Esophagus muscularis mucosa (tissue), 4 donors: ENCODE measurements at regions not wholly inside any gene's neighbourhood (a gene's known extent, or its start where the extent isn't known, plus 50 kb on each side); places are given as distances from the start of the nearest gene placed in this dataset.
A peak's percentile ranks its signal among the peaks of the same experiment; 100 is the strongest.

Experiments used
- DNase-seq: peaks from one replicate; pipeline ENCODE4 v3.0.0-alpha.2; 2017; ENCODE audit errors: extremely low spot score
- H3K27ac ChIP-seq, 4 donors: fragments of 200-600 bp; sonication (generic); replicated peaks in 1 of 4; 1 replicate in 3 of 4; 2 replicates in 1 of 4; pipeline ENCODE4 v1.5.1; 2016 to 2019; ENCODE audit warnings: mild to moderate bottlenecking in 1 of 4
- H3K27me3 ChIP-seq, 4 donors: fragments of 200-600 bp; sonication (generic); one replicate each; pipeline versions ENCODE4 v1.5.1 to v1.6.0; 2016 to 2019
- H3K36me3 ChIP-seq, 4 donors: fragments of 200-600 bp; sonication (generic); one replicate each; pipeline ENCODE4 v1.5.1; 2016 to 2019
- H3K4me1 ChIP-seq, 4 donors: fragments of 200-600 bp; sonication (generic); one replicate each; pipeline ENCODE4 v1.5.1; 2016 to 2019
- H3K4me3 ChIP-seq, 4 donors: fragments of 200-600 bp; sonication (generic); 1 replicate in 2 of 4; 2 replicates in 2 of 4; pipeline ENCODE4 v1.5.1; 2016 to 2019; ENCODE audit warnings: mild to moderate bottlenecking in 4 of 4, moderate library complexity in 1 of 4
- H3K9me3 ChIP-seq, 4 donors: fragments of 200-600 bp; sonication (generic); 1 replicate in 3 of 4; 2 replicates in 1 of 4; pipeline ENCODE4 v1.5.1; 2016 to 2019
- EP300 ChIP-seq: sonication (generic); formaldehyde crosslinking; IDR thresholded peaks from one replicate; pipeline ENCODE4 v1.6.1; 2017; ENCODE audit warnings: antibody characterized with exemption
- POLR2A ChIP-seq: fragments of 450-650 bp; IDR thresholded peaks from one replicate; pipeline ENCODE4 v1.6.1; 2017; ENCODE audit warnings: antibody characterized with exemption, moderate library complexity, mild to moderate bottlenecking, low read depth
- POLR2AphosphoS5 ChIP-seq, 2 donors: sonication (generic); formaldehyde crosslinking; IDR thresholded peaks; one replicate each; pipeline ENCODE4 v1.6.1; 2017; ENCODE audit warnings: antibody characterized with exemption in 2 of 2
- WGBS: methylation state at CpG from one replicate; pipeline ENCODE4 v1.1.5; 2018; 5-methylcytosine and 5-hydroxymethylcytosine counted together
- intact Hi-C: fragments of 100-400 bp; cut with DNase I; formaldehyde crosslinking; loops from one replicate; pipeline ENCODE4 v1.15.1; 2023
- TF ChIP-seq, protein P1 (sequence below), 3 experiments: fragments of 200-600 bp in 2 of 3; fragments of 450-650 bp in 1 of 3; sonication (generic) in 2 of 3; IDR thresholded peaks; one replicate each; pipeline ENCODE4 v1.5.1; 2017 to 2019; ENCODE audit warnings: antibody characterized with exemption in 3 of 3, mild to moderate bottlenecking in 2 of 3, moderate library complexity in 1 of 3

DNA sequence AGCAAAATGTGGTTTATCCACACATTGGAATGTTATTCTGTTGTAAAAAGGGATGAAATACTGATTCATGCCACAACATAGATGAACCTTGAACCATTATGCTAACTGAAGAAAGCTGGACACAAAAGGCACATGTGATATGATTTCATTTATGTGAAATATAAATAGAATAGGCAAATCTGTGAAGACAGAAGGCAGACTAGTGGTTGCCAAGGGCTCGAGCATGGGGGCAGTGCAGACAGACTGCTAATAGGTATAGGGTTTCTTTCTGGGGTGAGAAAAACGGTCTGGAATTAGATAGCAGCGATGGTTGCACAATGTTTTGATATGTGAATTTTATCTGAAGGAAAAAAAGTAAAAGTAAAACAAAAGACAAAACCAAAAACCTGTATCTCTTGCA, 54.6 kb upstream of the FNDC1 start:
- DNase-seq = no peak
- TF ChIP-seq EP300 (no peak), POLR2AphosphoS5 (IDR thresholded peaks at IDR 0.05) (no peak), POLR2A (no peak)
- TF ChIP-seq, protein P1, sequence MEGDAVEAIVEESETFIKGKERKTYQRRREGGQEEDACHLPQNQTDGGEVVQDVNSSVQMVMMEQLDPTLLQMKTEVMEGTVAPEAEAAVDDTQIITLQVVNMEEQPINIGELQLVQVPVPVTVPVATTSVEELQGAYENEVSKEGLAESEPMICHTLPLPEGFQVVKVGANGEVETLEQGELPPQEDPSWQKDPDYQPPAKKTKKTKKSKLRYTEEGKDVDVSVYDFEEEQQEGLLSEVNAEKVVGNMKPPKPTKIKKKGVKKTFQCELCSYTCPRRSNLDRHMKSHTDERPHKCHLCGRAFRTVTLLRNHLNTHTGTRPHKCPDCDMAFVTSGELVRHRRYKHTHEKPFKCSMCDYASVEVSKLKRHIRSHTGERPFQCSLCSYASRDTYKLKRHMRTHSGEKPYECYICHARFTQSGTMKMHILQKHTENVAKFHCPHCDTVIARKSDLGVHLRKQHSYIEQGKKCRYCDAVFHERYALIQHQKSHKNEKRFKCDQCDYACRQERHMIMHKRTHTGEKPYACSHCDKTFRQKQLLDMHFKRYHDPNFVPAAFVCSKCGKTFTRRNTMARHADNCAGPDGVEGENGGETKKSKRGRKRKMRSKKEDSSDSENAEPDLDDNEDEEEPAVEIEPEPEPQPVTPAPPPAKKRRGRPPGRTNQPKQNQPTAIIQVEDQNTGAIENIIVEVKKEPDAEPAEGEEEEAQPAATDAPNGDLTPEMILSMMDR (IDR thresholded peaks at IDR 0.05) = no peak
- no peaks in the 10 kb centered on the region for H3K9me3 ChIP-seq
- H3K27ac ChIP-seq = no peak overlapping the region
- intact Hi-C loops = no loop called here
- H3K36me3 ChIP-seq = no peaks in the 10 kb centered on the region
- no peaks in the 10 kb centered on the region for H3K27me3 ChIP-seq
- no peak overlapping the region for H3K4me3 ChIP-seq
- peaks cover 16 to 42% (median 25%) of the 10 kb centered on the region in 4 donors for H3K4me1 ChIP-seq
- 62% methylated on average over 3 of the region's 3 CpGs for WGBS

DNA sequence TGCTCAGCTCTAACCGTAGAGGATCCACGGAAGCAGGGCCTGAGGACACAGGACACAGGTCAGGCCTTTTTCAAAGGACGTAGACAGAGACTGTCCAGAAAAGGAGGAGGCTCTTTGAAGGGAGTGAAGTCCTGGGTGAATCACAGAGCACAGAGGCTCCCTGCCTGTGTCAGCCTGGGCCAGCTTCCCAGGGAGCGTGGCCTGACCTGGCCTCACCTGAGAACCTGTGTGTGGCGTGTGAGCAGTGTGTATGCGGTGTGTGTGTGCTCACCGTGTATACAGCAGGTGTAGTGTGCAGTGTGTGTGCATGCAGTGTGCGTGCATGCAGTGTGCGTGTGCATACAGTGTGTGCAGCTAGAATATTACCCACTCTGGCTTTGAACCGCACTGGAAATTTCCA, 56.0 kb upstream of the FNDC1 start:
- TF ChIP-seq, protein P1 (IDR thresholded peaks at IDR 0.05) = no peak
- TF ChIP-seq POLR2AphosphoS5 (IDR thresholded peaks at IDR 0.05) = no peak
- 95% methylated on average over 10 of the region's 10 CpGs for WGBS
- intact Hi-C loops = no loop called here
- H3K4me3 ChIP-seq = no peak overlapping the region
- H3K4me1 ChIP-seq = peaks cover 16 to 33% (median 26%) of the 10 kb centered on the region in 4 donors
- no peaks in the 10 kb centered on the region for H3K9me3 ChIP-seq
- no peak for DNase-seq
- H3K27ac ChIP-seq = no peak overlapping the region
- H3K36me3 ChIP-seq = no peaks in the 10 kb centered on the region
- H3K27me3 ChIP-seq = no peaks in the 10 kb centered on the region

DNA sequence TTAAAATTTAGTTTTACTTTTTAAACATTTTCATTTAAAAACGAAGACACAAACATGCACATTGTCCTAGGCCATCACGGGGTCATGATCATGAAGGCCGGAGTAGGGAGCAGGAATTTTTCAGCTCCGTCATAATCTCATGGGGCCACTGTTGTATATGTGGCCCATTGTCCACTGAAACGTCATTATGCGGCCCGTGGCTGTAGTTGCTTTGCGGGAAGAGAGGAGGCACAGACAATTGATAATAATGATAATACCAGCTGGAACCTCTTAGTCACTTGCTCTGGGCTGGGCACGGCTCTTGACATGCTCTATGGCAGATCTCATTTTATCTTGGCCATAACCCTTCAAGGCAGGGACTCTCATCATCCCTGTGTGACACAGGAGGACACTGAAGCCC, 56.5 kb upstream of the FNDC1 start:
- Histone ChIP-seq H3K36me3 (no peaks in the 10 kb centered on the region), H3K4me1 (peaks cover 11 to 28% (median 21%) of the 10 kb centered on the region in 4 donors), H3K4me3 (no peak overlapping the region), H3K27me3 (no peaks in the 10 kb centered on the region), H3K27ac (no peak overlapping the region), H3K9me3 (no peaks in the 10 kb centered on the region)
- no peak for DNase-seq
- TF ChIP-seq POLR2AphosphoS5 (IDR thresholded peaks at IDR 0.05) (no peak), POLR2A (no peak)
- 79% methylated on average over 9 of the region's 9 CpGs for whole genome bisulfite sequencing
- intact Hi-C loops = no loop called here

DNA sequence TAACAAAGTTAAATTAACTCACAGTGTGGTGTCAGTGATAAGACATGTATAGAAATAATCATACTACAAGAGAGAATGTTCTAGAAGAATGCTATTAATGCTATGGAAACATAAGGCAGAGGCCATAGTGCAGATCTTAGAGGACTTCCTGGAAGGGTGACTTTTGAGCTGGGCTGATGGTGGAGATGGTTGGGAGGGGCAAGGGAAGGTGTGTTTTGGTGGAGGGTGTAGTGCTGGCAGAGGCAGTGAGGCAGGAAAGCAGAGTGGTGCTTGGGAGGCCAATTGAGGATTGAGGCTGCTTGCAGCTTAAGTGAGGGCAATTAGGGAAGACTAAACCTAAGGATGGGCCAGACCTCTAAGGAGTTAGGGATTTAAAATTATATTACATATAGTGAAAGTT, 58.5 kb upstream of the FNDC1 start:
- Histone ChIP-seq H3K27ac (no peak overlapping the region), H3K4me1 (peaks cover 4 to 14% (median 8%) of the 10 kb centered on the region in 4 donors), H3K27me3 (no peaks in the 10 kb centered on the region), H3K4me3 (no peak overlapping the region), H3K9me3 (no peaks in the 10 kb centered on the region), H3K36me3 (no peaks in the 10 kb centered on the region)
- TF ChIP-seq, protein P1 (IDR thresholded peaks at IDR 0.05) = no peak
- TF ChIP-seq POLR2A (no peak), EP300 (no peak), POLR2AphosphoS5 (IDR thresholded peaks at IDR 0.05) (no peak)
- intact Hi-C loops = no loop called here
- no peak for DNase-seq

DNA sequence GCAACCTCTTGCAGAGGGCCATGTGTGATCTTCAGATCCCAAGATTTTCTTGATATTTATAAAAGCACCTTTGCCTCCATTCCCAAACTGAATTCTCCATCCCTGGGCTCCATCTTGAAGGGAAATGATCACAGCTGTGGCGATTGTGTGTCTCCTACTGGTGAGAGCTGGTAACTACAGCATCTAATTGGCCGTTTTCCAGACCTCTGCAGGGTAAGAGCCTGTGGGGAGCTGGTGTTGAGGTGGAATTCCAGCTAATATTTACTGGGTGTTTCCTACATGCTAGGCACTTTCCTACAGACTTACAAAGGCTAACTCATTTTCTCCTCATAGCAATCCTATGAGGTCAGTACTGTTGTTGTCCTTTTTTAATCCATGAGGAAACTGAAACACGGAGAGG, 59.2 kb upstream of the FNDC1 start:
- no peaks in the 10 kb centered on the region for H3K27me3 ChIP-seq
- WGBS = 33% methylated on average over 3 of the region's 3 CpGs
- no peak for DNase-seq
- no peaks in the 10 kb centered on the region for H3K36me3 ChIP-seq
- TF ChIP-seq POLR2AphosphoS5 (IDR thresholded peaks at IDR 0.05) (no peak), EP300 (no peak), POLR2A (no peak)
- TF ChIP-seq, protein P1 (IDR thresholded peaks at IDR 0.05) = peak; percentile 19 to 48 (median 32)
- no peak overlapping the region for H3K4me3 ChIP-seq
- no peaks in the 10 kb centered on the region for H3K9me3 ChIP-seq
- intact Hi-C loops = no loop called here
- H3K27ac ChIP-seq = no peak overlapping the region
- H3K4me1 ChIP-seq = peaks cover 4 to 14% (median 8%) of the 10 kb centered on the region in 4 donors
